A673 (cell line): ENCODE measurements at regions not wholly inside any gene's neighbourhood (a gene's known extent, or its start where the extent isn't known, plus 50 kb on each side); places are given as distances from the start of the nearest gene placed in this dataset.

Source experiments
- EZH2 ChIP-seq: fragments of 200-600 bp; sonication (generic); IDR thresholded peaks from 2 replicates; pipeline ENCODE4 v1.6.1; 2017; ENCODE audit warnings: borderline replicate concordance, low read depth, mild to moderate bottlenecking, mixed read lengths, antibody characterized with exemption, low read length; ENCODE audit not compliant: poor library complexity, severe bottlenecking
- TF ChIP-seq, protein P1 (sequence below): fragments of 300-800, 200-600 bp; sonication (generic); conservative IDR thresholded peaks from 2 replicates; pipeline ENCODE4 v1.5.1; 2017; ENCODE audit warnings: low read depth, mild to moderate bottlenecking, antibody characterized with exemption, low read length, moderate library complexity, mixed read lengths

DNA sequence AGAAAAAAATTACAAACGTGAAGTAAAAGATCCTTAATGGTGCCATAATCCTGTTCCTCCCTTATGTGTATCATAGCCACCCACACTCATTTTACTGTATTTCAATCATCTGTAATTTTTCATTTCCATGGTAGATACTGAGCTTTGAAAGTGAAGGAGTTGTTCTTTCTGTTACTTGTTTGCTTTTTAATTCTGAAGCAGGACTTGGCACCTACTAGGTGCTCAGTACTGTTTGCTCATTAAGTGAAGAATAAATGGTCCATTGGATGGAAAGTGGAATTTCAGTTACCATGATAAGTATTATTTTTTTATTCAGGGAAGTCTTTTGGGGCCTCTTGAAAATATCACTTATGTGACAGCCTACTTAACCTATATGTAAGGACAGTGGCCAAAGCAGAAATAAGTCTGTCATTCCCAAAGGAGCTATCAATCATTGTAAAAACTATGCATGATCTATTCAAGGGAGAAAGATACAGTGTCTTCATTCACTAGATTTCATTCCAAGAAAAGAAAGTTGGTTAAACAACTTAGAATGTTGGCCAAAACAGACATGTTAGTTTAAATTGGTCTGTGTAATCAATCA, 1244.4 kb upstream of the SEL1L start:
- TF ChIP-seq, protein P1, sequence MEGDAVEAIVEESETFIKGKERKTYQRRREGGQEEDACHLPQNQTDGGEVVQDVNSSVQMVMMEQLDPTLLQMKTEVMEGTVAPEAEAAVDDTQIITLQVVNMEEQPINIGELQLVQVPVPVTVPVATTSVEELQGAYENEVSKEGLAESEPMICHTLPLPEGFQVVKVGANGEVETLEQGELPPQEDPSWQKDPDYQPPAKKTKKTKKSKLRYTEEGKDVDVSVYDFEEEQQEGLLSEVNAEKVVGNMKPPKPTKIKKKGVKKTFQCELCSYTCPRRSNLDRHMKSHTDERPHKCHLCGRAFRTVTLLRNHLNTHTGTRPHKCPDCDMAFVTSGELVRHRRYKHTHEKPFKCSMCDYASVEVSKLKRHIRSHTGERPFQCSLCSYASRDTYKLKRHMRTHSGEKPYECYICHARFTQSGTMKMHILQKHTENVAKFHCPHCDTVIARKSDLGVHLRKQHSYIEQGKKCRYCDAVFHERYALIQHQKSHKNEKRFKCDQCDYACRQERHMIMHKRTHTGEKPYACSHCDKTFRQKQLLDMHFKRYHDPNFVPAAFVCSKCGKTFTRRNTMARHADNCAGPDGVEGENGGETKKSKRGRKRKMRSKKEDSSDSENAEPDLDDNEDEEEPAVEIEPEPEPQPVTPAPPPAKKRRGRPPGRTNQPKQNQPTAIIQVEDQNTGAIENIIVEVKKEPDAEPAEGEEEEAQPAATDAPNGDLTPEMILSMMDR = no peak
- TF ChIP-seq EZH2 = no peak
